Endothelial cell of umbilical vein (primary cell): ENCODE measurements at regions not wholly inside any gene's neighbourhood (a gene's known extent, or its start where the extent isn't known, plus 50 kb on each side); places are given as distances from the start of the nearest gene placed in this dataset.

Experiments
- BruUV-seq: library from RNA; stranded (reverse); fragments of 400-500 nt; replicated peaks from 2 replicates; lab custom pipeline; 2021; lab: Mats Ljungman, UMichigan
- CTCF ChIA-PET: fragments of 300-600, 350-600 bp; sonication (Branson Sonifier 250); formaldehyde crosslinking; loops from one replicate; lab custom pipeline; 2021; ENCODE audit warnings: antibody characterized with exemption, inconsistent platforms; lab: Charles Lee
- POLR2A ChIA-PET: fragments of 300-600, 350-600 bp; sonication (Branson Sonifier 250); formaldehyde crosslinking; loops from one replicate; lab custom pipeline; 2021; ENCODE audit warnings: antibody characterized with exemption, inconsistent platforms; lab: Charles Lee
- DNase-seq: peaks from one replicate; pipeline ENCODE4 v3.0.0-alpha.2; 2011; ENCODE audit warnings: low read depth, low spot score
- FAIRE-seq: peaks from 2 replicates; lab custom pipeline; 2011; peaks lifted over from hg19 to GRCh38; lab: Jason Lieb, UNC
- H2AFZ ChIP-seq: 2 replicates; pipeline ENCODE4 v1.6.0; 2012; ENCODE audit warnings: low read depth, low read length, control low read depth, inconsistent platforms
- H3K27ac ChIP-seq: 2 replicates; pipeline ENCODE4 v1.5.1; 2011; ENCODE audit warnings: low read depth, mild to moderate bottlenecking, control low read depth, low read length, moderate library complexity; ENCODE audit not compliant: insufficient read depth
- H3K27me3 ChIP-seq, 2 experiments: 2 replicates each; pipeline versions ENCODE4 v1.6.0 to v1.6.1; 2011; ENCODE audit warnings: low read length in 2 of 2, mixed read lengths in 1 of 2; ENCODE audit not compliant: control insufficient read depth in 2 of 2, insufficient read depth in 2 of 2
- H3K36me3 ChIP-seq, 2 experiments: 2 replicates in 1 of 2; 3 replicates in 1 of 2; pipeline ENCODE4 v1.5.1; 2011; ENCODE audit warnings: low read length in 2 of 2, mild to moderate bottlenecking in 1 of 2, moderate library complexity in 1 of 2; ENCODE audit not compliant: control insufficient read depth in 2 of 2, insufficient read depth in 2 of 2; ENCODE audit errors: extremely low read depth in 1 of 2
- H3K4me1 ChIP-seq: 3 replicates; pipeline ENCODE4 v1.5.1; 2011; ENCODE audit warnings: mild to moderate bottlenecking, low read length; ENCODE audit not compliant: control insufficient read depth, insufficient read depth; ENCODE audit errors: extremely low read depth
- H3K4me2 ChIP-seq: 2 replicates; pipeline ENCODE4 v1.6.1; 2011; ENCODE audit warnings: low read length, control low read depth, mixed read lengths; ENCODE audit not compliant: insufficient read depth
- H3K4me3 ChIP-seq, 3 experiments: fragments of 200-600 bp in 1 of 3; sonication (generic), shearing (Covaris generic) in 1 of 3; replicated peaks in 1 of 3; 2 replicates each; pipeline ENCODE4 v1.5.1; 2011 to 2016; ENCODE audit warnings: control low read depth in 3 of 3, low read length in 3 of 3, mild to moderate bottlenecking in 2 of 3, inconsistent platforms in 1 of 3, low read depth in 1 of 3, moderate library complexity in 1 of 3; ENCODE audit not compliant: insufficient read depth in 1 of 3
- H3K79me2 ChIP-seq: 2 replicates; pipeline ENCODE4 v1.6.0; 2012; ENCODE audit warnings: low read length, inconsistent platforms; ENCODE audit not compliant: control insufficient read depth, insufficient read depth
- H3K9ac ChIP-seq: replicated peaks from 2 replicates; pipeline ENCODE3; 2011; ENCODE audit warnings: low read length, control low read depth; ENCODE audit not compliant: insufficient read depth; ENCODE audit errors: extremely low read depth
- H3K9me1 ChIP-seq: replicated peaks from 3 replicates; pipeline ENCODE4 v1.6.0; 2011; ENCODE audit warnings: mild to moderate bottlenecking, low read length; ENCODE audit not compliant: control insufficient read depth, insufficient read depth; ENCODE audit errors: extremely low read depth
- H3K9me3 ChIP-seq: replicated peaks from 2 replicates; pipeline ENCODE4 v1.5.1; 2012; ENCODE audit warnings: low read length, inconsistent platforms; ENCODE audit not compliant: control insufficient read depth, insufficient read depth
- H4K20me1 ChIP-seq: replicated peaks from 2 replicates; pipeline ENCODE3; 2011; ENCODE audit warnings: mild to moderate bottlenecking, low read length; ENCODE audit not compliant: control insufficient read depth, insufficient read depth; ENCODE audit errors: extremely low read depth
- EZH2 ChIP-seq: IDR thresholded peaks from 2 replicates; pipeline ENCODE4 v1.6.1; 2012; ENCODE audit warnings: borderline replicate concordance, low read depth, mild to moderate bottlenecking, moderate library complexity, low read length, inconsistent platforms; ENCODE audit not compliant: severe bottlenecking
- FOS ChIP-seq: IDR thresholded peaks from 2 replicates; pipeline ENCODE4 v1.6.1; 2011; ENCODE audit warnings: mild to moderate bottlenecking, low read length, moderate library complexity, borderline replicate concordance; ENCODE audit not compliant: insufficient read depth
- GATA2 ChIP-seq: IDR thresholded peaks from 2 replicates; pipeline ENCODE4 v1.7.0; 2011; ENCODE audit warnings: low read depth, mild to moderate bottlenecking, moderate library complexity, mixed read lengths, low read length; ENCODE audit not compliant: insufficient read length, insufficient read depth
- JUN ChIP-seq: IDR thresholded peaks from 2 replicates; pipeline ENCODE4 v1.6.1; 2011; ENCODE audit warnings: borderline replicate concordance, low read depth; ENCODE audit not compliant: insufficient read length, insufficient read depth
- MYC ChIP-seq: IDR thresholded peaks from one replicate; pipeline ENCODE4 v1.6.1; 2011; ENCODE audit warnings: mild to moderate bottlenecking, low read depth, low read length
- POLR2A ChIP-seq: IDR thresholded peaks from 2 replicates; pipeline ENCODE4 v1.6.1; 2012; ENCODE audit warnings: low read depth, mild to moderate bottlenecking, control low read depth, low read length
- POLR2AphosphoS5 ChIP-seq: IDR thresholded peaks from 2 replicates; pipeline ENCODE4 v1.6.1; 2012; ENCODE audit warnings: low read depth, mild to moderate bottlenecking, control low read depth, low read length, moderate library complexity; ENCODE audit not compliant: insufficient read depth
- dilution Hi-C: fragments of 300-500 bp; cut with MboI; formaldehyde crosslinking; loops from one replicate; pipeline ENCODE4 v1.15.0; 2019; ENCODE audit warnings: low sequenced_read_pairs; ENCODE audit not compliant: extremely low pct_ligation_motif_present
- intact Hi-C: fragments of 100-400 bp; cut with micrococcal nuclease; formaldehyde crosslinking; loops from one replicate; pipeline ENCODE4 v1.10.0; 2022
- TF ChIP-seq, protein P1 (sequence below), 2 donors: IDR thresholded peaks; 1 replicate in 1 of 2; 2 replicates in 1 of 2; pipeline ENCODE4 v1.5.1; 2011; ENCODE audit warnings: low read length in 2 of 2, mild to moderate bottlenecking in 2 of 2, moderate library complexity in 2 of 2, control low read depth in 1 of 2, inconsistent platforms in 1 of 2, low read depth in 1 of 2; ENCODE audit not compliant: insufficient read depth in 1 of 2; ENCODE audit errors: extremely low read depth in 1 of 2
- TF ChIP-seq, protein P2 (sequence below): IDR thresholded peaks from 2 replicates; pipeline ENCODE4 v1.6.1; 2011; ENCODE audit not compliant: insufficient read depth, insufficient read length

- dilution Hi-C loops, result no loop called here
- Histone ChIP-seq H3K9me3 (no peaks in the 10 kb centered on the region), H3K4me2 (no peak overlapping the region), H3K9ac (no peak overlapping the region), H2AFZ (no peak overlapping the region), H3K79me2 (no peaks in the 10 kb centered on the region), H3K27ac (no peak overlapping the region), H3K4me3 (no peak overlapping the region), H3K4me1 (no peaks in the 10 kb centered on the region), H3K9me1 (no peaks in the 10 kb centered on the region), H3K36me3 (no peaks in the 10 kb centered on the region), H4K20me1 (no peaks in the 10 kb centered on the region), H3K27me3 (no peaks in the 10 kb centered on the region)
- ChIA-PET POLR2A (no interaction called here), CTCF (no interaction called here)
- intact Hi-C loops, result no loop called here
- FAIRE-seq (no peak), DNase-seq (no peak)
- TF ChIP-seq, protein P1, sequence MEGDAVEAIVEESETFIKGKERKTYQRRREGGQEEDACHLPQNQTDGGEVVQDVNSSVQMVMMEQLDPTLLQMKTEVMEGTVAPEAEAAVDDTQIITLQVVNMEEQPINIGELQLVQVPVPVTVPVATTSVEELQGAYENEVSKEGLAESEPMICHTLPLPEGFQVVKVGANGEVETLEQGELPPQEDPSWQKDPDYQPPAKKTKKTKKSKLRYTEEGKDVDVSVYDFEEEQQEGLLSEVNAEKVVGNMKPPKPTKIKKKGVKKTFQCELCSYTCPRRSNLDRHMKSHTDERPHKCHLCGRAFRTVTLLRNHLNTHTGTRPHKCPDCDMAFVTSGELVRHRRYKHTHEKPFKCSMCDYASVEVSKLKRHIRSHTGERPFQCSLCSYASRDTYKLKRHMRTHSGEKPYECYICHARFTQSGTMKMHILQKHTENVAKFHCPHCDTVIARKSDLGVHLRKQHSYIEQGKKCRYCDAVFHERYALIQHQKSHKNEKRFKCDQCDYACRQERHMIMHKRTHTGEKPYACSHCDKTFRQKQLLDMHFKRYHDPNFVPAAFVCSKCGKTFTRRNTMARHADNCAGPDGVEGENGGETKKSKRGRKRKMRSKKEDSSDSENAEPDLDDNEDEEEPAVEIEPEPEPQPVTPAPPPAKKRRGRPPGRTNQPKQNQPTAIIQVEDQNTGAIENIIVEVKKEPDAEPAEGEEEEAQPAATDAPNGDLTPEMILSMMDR (IDR thresholded peaks at IDR 0.05; ENCODE audit: extremely low read depth in 1 of 2, insufficient read depth in 1 of 2, low read depth in 1 of 2, low read length in 2 of 2), result no peak
- TF ChIP-seq GATA2 (no peak), EZH2 (no peak), POLR2AphosphoS5 (no peak)
- BruUV-seq, result no TSS peak
Measured at GRCh38 chr6:91018586-91018985, 431.7 kb upstream of the MAP3K7 start.

DNA sequence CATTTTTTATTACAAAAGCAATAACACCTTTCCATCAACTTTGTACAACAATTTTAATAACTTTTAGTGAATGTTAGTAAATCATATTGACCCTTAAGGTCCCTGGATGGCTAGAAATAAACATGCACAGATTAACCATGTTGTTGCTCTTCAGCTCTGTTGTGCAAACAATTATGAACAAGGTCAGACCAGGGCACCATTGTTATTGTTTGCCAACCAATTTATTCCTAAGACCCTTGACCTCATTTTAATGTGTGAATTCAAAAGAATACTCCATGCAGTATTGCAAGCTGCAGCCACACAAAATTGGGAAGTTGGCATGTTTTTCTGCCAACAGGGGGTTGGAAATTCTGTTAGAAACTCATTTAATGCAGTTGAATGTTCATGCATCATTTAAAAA, 426.6 kb upstream of the MAP3K7 start:
- TF ChIP-seq FOS (no peak), GATA2 (no peak), POLR2A (no peak), POLR2AphosphoS5 (no peak), JUN (no peak), MYC (no peak), EZH2 (no peak)
- TF ChIP-seq, protein P1 (IDR thresholded peaks at IDR 0.05; ENCODE audit: extremely low read depth in 1 of 2, insufficient read depth in 1 of 2, low read depth in 1 of 2, low read length in 2 of 2), result no peak
- TF ChIP-seq, protein P2, sequence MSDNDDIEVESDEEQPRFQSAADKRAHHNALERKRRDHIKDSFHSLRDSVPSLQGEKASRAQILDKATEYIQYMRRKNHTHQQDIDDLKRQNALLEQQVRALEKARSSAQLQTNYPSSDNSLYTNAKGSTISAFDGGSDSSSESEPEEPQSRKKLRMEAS, result no peak
- intact Hi-C loops, result no loop called here
- H3K36me3 ChIP-seq, result no peaks in the 10 kb centered on the region
- ChIA-PET CTCF (no interaction called here), POLR2A (no interaction called here)
- H4K20me1 ChIP-seq, result no peaks in the 10 kb centered on the region
- no peak overlapping the region for H3K9ac ChIP-seq
- no peak overlapping the region for H3K4me3 ChIP-seq
- H3K27me3 ChIP-seq, result no peaks in the 10 kb centered on the region
- no peak overlapping the region for H2AFZ ChIP-seq
- DNase-seq, result no peak
- no peak overlapping the region for H3K27ac ChIP-seq
- H3K9me1 ChIP-seq, result no peaks in the 10 kb centered on the region
- dilution Hi-C loops, result no loop called here
- FAIRE-seq, result no peak
- H3K4me1 ChIP-seq, result no peaks in the 10 kb centered on the region
- H3K79me2 ChIP-seq, result no peaks in the 10 kb centered on the region
- BruUV-seq, result no TSS peak
- H3K4me2 ChIP-seq, result no peak overlapping the region
- H3K9me3 ChIP-seq, result no peaks in the 10 kb centered on the region
